ENCODE measurements at regions not wholly inside any gene's neighbourhood (a gene's known extent, or its start where the extent isn't known, plus 50 kb on each side); places are given as distances from the start of the nearest gene placed in this dataset.

GRCh38 chr15:60124460-60125070 lies 120.5 kb downstream of the FOXB1 start:
- TF ChIP-seq PKNOX1 (IDR thresholded peaks at IDR 0.05) (no peak), BHLHE40 (IDR thresholded peaks at IDR 0.05; ENCODE audit: borderline replicate concordance) (no peak), ELF4 (IDR thresholded peaks at IDR 0.05) (no peak)
